ENCODE measurements at regions not wholly inside any gene's neighbourhood (a gene's known extent, or its start where the extent isn't known, plus 50 kb on each side); places are given as distances from the start of the nearest gene placed in this dataset.
A peak's percentile ranks its signal among the peaks of the same experiment; 100 is the strongest.

GRCh38 chr2:100764430-100764829 lies 55.5 kb upstream of the NPAS2 start:
- 93 to 94% methylated on average over 2 of the region's 2 CpGs for WGBS, 2 donors
- ATAC-seq (ENCODE audit: insufficient read depth, low FRiP score) = no peak

GRCh38 chr2:100765481-100765880 lies 54.5 kb upstream of the NPAS2 start:
- Histone ChIP-seq H3K27me3 (ENCODE audit: control insufficient read depth in 3 of 3, insufficient read depth in 3 of 3, low read length in 2 of 3) (no peaks in the 10 kb centered on the region), H3K36me3 (ENCODE audit: control insufficient read depth in 4 of 4, insufficient read depth in 4 of 4, low read length in 4 of 4) (no peaks in the 10 kb centered on the region), H3K4me1 (ENCODE audit: control insufficient read depth in 5 of 5, insufficient read depth in 5 of 5, low read length in 5 of 5) (peaks cover 0 to 6% (median 0%) of the 10 kb centered on the region in 5 donors), H3K9ac (ENCODE audit: insufficient read depth in 1 of 2, low read length in 2 of 2) (no peak overlapping the region), H3K9me3 (ENCODE audit: control insufficient read depth in 4 of 4, insufficient read depth in 3 of 4, low read length in 3 of 4) (no peaks in the 10 kb centered on the region), H3K27ac (ENCODE audit: low read depth in 1 of 2, low read length in 1 of 2) (no peak overlapping the region), H3K4me3 (no peak overlapping the region)
- DNase-seq (peak; percentile 9 to 54 (median 24)), ATAC-seq (ENCODE audit: insufficient read depth, low FRiP score) (no peak)
- 54 to 59% methylated on average over 4 of the region's 4 CpGs for WGBS, 2 donors
- no peak for TF ChIP-seq CTCF (IDR thresholded peaks at IDR 0.05; ENCODE audit: control extremely low read depth, extremely low read depth)

More at GRCh38 chr2:100764430-100764829, 55.5 kb upstream of the NPAS2 start:
- DNase-seq = no peak
- Histone ChIP-seq H3K4me3 (no peak overlapping the region), H3K27me3 (ENCODE audit: control insufficient read depth in 3 of 3, insufficient read depth in 3 of 3, low read length in 2 of 3) (no peaks in the 10 kb centered on the region), H3K9me3 (ENCODE audit: control insufficient read depth in 4 of 4, insufficient read depth in 3 of 4, low read length in 3 of 4) (no peaks in the 10 kb centered on the region), H3K4me1 (ENCODE audit: control insufficient read depth in 5 of 5, insufficient read depth in 5 of 5, low read length in 5 of 5) (peaks cover 0 to 6% (median 0%) of the 10 kb centered on the region in 5 donors), H3K36me3 (ENCODE audit: control insufficient read depth in 4 of 4, insufficient read depth in 4 of 4, low read length in 4 of 4) (no peaks in the 10 kb centered on the region), H3K9ac (ENCODE audit: insufficient read depth in 1 of 2, low read length in 2 of 2) (no peak overlapping the region), H3K27ac (ENCODE audit: low read depth in 1 of 2, low read length in 1 of 2) (no peak overlapping the region)
- TF ChIP-seq CTCF (IDR thresholded peaks at IDR 0.05; ENCODE audit: control extremely low read depth, extremely low read depth) = no peak

GRCh38 chr2:100766256-100766655 lies 53.7 kb upstream of the NPAS2 start:
- Histone ChIP-seq H3K36me3 (ENCODE audit: control insufficient read depth in 4 of 4, insufficient read depth in 4 of 4, low read length in 4 of 4) (no peaks in the 10 kb centered on the region), H3K9ac (ENCODE audit: insufficient read depth in 1 of 2, low read length in 2 of 2) (no peak overlapping the region), H3K4me1 (ENCODE audit: control insufficient read depth in 5 of 5, insufficient read depth in 5 of 5, low read length in 5 of 5) (peaks cover 0 to 6% (median 0%) of the 10 kb centered on the region in 5 donors), H3K27ac (ENCODE audit: low read depth in 1 of 2, low read length in 1 of 2) (no peak overlapping the region), H3K27me3 (ENCODE audit: control insufficient read depth in 3 of 3, insufficient read depth in 3 of 3, low read length in 2 of 3) (no peaks in the 10 kb centered on the region), H3K4me3 (no peak overlapping the region), H3K9me3 (ENCODE audit: control insufficient read depth in 4 of 4, insufficient read depth in 3 of 4, low read length in 3 of 4) (no peaks in the 10 kb centered on the region)
- no peak for DNase-seq
- 88 to 91% methylated on average over 6 of the region's 6 CpGs for WGBS, 2 donors
- no peak for TF ChIP-seq CTCF (IDR thresholded peaks at IDR 0.05; ENCODE audit: control extremely low read depth, extremely low read depth)
- no peak for ATAC-seq (ENCODE audit: insufficient read depth, low FRiP score)

- no peaks in the 10 kb centered on the region for H3K27me3 ChIP-seq (ENCODE audit: control insufficient read depth in 3 of 3, insufficient read depth in 3 of 3, low read length in 2 of 3)
- no peaks in the 10 kb centered on the region for H3K9me3 ChIP-seq (ENCODE audit: control insufficient read depth in 4 of 4, insufficient read depth in 3 of 4, low read length in 3 of 4)
- no peak overlapping the region for H3K4me3 ChIP-seq
- H3K27ac ChIP-seq (ENCODE audit: low read depth in 1 of 2, low read length in 1 of 2) = no peak overlapping the region
- no peaks in the 10 kb centered on the region for H3K36me3 ChIP-seq (ENCODE audit: control insufficient read depth in 4 of 4, insufficient read depth in 4 of 4, low read length in 4 of 4)
- H3K4me1 ChIP-seq (ENCODE audit: control insufficient read depth in 5 of 5, insufficient read depth in 5 of 5, low read length in 5 of 5) = peaks cover 0 to 6% (median 0%) of the 10 kb centered on the region in 5 donors
- WGBS, 2 donors = 54 to 57% methylated on average over 3 of the region's 3 CpGs
- ATAC-seq (ENCODE audit: insufficient read depth, low FRiP score) = no peak
- TF ChIP-seq CTCF (IDR thresholded peaks at IDR 0.05; ENCODE audit: control extremely low read depth, extremely low read depth) = no peak
- DNase-seq = no peak
- H3K9ac ChIP-seq (ENCODE audit: insufficient read depth in 1 of 2, low read length in 2 of 2) = no peak overlapping the region
These were observed 53.1 kb upstream of the NPAS2 start for GRCh38 chr2:100766806-100767205.

Measured in lung (tissue), 11 donors.